HepG2 (cell line): ENCODE measurements at regions not wholly inside any gene's neighbourhood (a gene's known extent, or its start where the extent isn't known, plus 50 kb on each side); places are given as distances from the start of the nearest gene placed in this dataset.
A peak's percentile ranks its signal among the peaks of the same experiment; 100 is the strongest.

Experiments used
- ATF4 ChIP-seq, 2 experiments: fragments of 450-650 bp in 1 of 2; sonication (generic) in 1 of 2; formaldehyde crosslinking; IDR thresholded peaks; 2 replicates each; pipeline versions ENCODE4 v1.5.0 to v1.8.0; 2020 to 2022; ENCODE audit warnings: mild to moderate bottlenecking in 1 of 2, missing genetic modification reagents in 1 of 2
- ETV5 ChIP-seq: IDR thresholded peaks from 2 replicates; pipeline ENCODE4 v1.6.1; 2018; ENCODE audit warnings: missing biosample characterization, missing genetic modification reagents, inconsistent platforms, borderline replicate concordance
- GABPA ChIP-seq, 2 experiments: IDR thresholded peaks; 2 replicates each; pipeline ENCODE4 v1.6.1; 2011 to 2016; ENCODE audit warnings: low read depth in 2 of 2, low read length in 1 of 2, missing biosample characterization in 1 of 2, missing genetic modification characterization in 1 of 2
- GATAD2A ChIP-seq: IDR thresholded peaks from 2 replicates; pipeline ENCODE4 v1.6.1; 2016
- IRF2 ChIP-seq: IDR thresholded peaks from 2 replicates; pipeline ENCODE4 v1.6.1; 2018; ENCODE audit warnings: missing genetic modification reagents, missing compliant biosample characterization
- JARID2 ChIP-seq: sonication (generic); formaldehyde crosslinking; IDR thresholded peaks from 2 replicates; pipeline ENCODE4 v1.8.1; 2023; ENCODE audit warnings: missing genetic modification reagents, inconsistent platforms; ENCODE audit not compliant: insufficient replicate concordance
- MIER2 ChIP-seq: IDR thresholded peaks from 2 replicates; pipeline ENCODE4 v1.6.1; 2016; ENCODE audit warnings: missing biosample characterization, missing genetic modification reagents
- MLLT10 ChIP-seq: sonication (generic); formaldehyde crosslinking; IDR thresholded peaks from 2 replicates; pipeline ENCODE4 v1.4.0; 2020; ENCODE audit warnings: missing genetic modification reagents
- NR2C2 ChIP-seq: sonication (generic); formaldehyde crosslinking; IDR thresholded peaks from 2 replicates; pipeline ENCODE4 v1.4.0; 2020; ENCODE audit warnings: missing genetic modification reagents, mild to moderate bottlenecking, moderate library complexity, borderline replicate concordance
- NR2F6 ChIP-seq, 2 experiments: IDR thresholded peaks; 2 replicates each; pipeline ENCODE4 v1.6.1; 2016; ENCODE audit warnings: antibody characterized with exemption in 1 of 2, mild to moderate bottlenecking in 1 of 2
- POGZ ChIP-seq: sonication (generic); formaldehyde crosslinking; IDR thresholded peaks from 2 replicates; pipeline ENCODE4 v1.4.0; 2020; ENCODE audit warnings: mild to moderate bottlenecking, missing genetic modification reagents
- POLR2AphosphoS2 ChIP-seq: IDR thresholded peaks from 2 replicates; pipeline ENCODE4 v1.6.1; 2011; ENCODE audit warnings: low read depth, low read length, improper control_type of control experiment
- SOX6 ChIP-seq, 2 experiments: fragments of 450-650 bp in 1 of 2; sonication (generic) in 1 of 2; formaldehyde crosslinking in 1 of 2; IDR thresholded peaks; 2 replicates each; pipeline versions ENCODE4 v1.4.0 to v1.6.1; 2017 to 2020; ENCODE audit warnings: antibody characterized with exemption in 1 of 2, mild to moderate bottlenecking in 1 of 2, missing genetic modification reagents in 1 of 2
- SYNCRIP ChIP-seq: fragments of 200-400 bp; formaldehyde crosslinking; IDR thresholded peaks from 2 replicates; pipeline ENCODE4 v1.6.1; 2018; ENCODE audit warnings: mild to moderate bottlenecking, low read depth, low read length; ENCODE audit not compliant: insufficient read depth
- TEAD3 ChIP-seq: optimal IDR thresholded peaks from 2 replicates; pipeline ENCODE3; 2016; ENCODE audit warnings: borderline replicate concordance
- TFDP2 ChIP-seq: sonication (generic); formaldehyde crosslinking; IDR thresholded peaks from 2 replicates; pipeline ENCODE4 v1.4.0; 2020; ENCODE audit warnings: missing genetic modification reagents
- TOE1 ChIP-seq: sonication (generic); formaldehyde crosslinking; IDR thresholded peaks from 2 replicates; pipeline ENCODE4 v1.4.0; 2020; ENCODE audit warnings: mild to moderate bottlenecking, missing genetic modification reagents
- ZBTB44 ChIP-seq: sonication (generic); formaldehyde crosslinking; IDR thresholded peaks from 2 replicates; pipeline ENCODE4 v1.4.0; 2020; ENCODE audit warnings: missing genetic modification reagents
- ZFX ChIP-seq: sonication (generic); formaldehyde crosslinking; IDR thresholded peaks from 2 replicates; pipeline ENCODE4 v1.4.0; 2020; ENCODE audit warnings: mild to moderate bottlenecking, low read depth, missing genetic modification reagents, moderate library complexity
- ZNF121 ChIP-seq: sonication (generic); formaldehyde crosslinking; IDR thresholded peaks from 2 replicates; pipeline ENCODE4 v1.5.0; 2020; ENCODE audit warnings: mild to moderate bottlenecking, missing genetic modification reagents
- ZNF292 ChIP-seq: sonication (generic); formaldehyde crosslinking; IDR thresholded peaks from 2 replicates; pipeline ENCODE4 v1.8.1; 2022; ENCODE audit warnings: mild to moderate bottlenecking, low read depth, missing genetic modification reagents, borderline replicate concordance
- ZNF484 ChIP-seq: sonication (generic); formaldehyde crosslinking; IDR thresholded peaks from 2 replicates; pipeline ENCODE4 v1.5.1; 2020; ENCODE audit warnings: mild to moderate bottlenecking, low read depth, missing genetic modification reagents, borderline replicate concordance
- ZNF589 ChIP-seq: sonication (generic); formaldehyde crosslinking; conservative IDR thresholded peaks from 2 replicates; pipeline ENCODE4 v1.8.0; 2022; ENCODE audit warnings: mild to moderate bottlenecking, moderate library complexity, missing genetic modification reagents
- ZSCAN21 ChIP-seq: sonication (generic); formaldehyde crosslinking; IDR thresholded peaks from 2 replicates; pipeline ENCODE4 v1.8.0; 2022; ENCODE audit warnings: mild to moderate bottlenecking, missing genetic modification reagents, moderate library complexity, borderline replicate concordance

GRCh38 chr20:10137533-10137932 is 81.1 kb upstream of the SNAP25 start (continued):
- TF ChIP-seq POLR2AphosphoS2 (no peak), SOX6 (IDR thresholded peaks at IDR 0.05) (no peak), SOX6 (CRISPR knock-in tag; IDR thresholded peaks at IDR 0.05) (peak; percentile 89), ETV5 (CRISPR knock-in tag) (peak; percentile 75; the same call in 1 of the 2 replicates), MLLT10 (CRISPR knock-in tag) (no peak), ZNF589 (no peak), ZSCAN21 (no peak), ZBTB44 (CRISPR knock-in tag) (no peak), ATF4 (CRISPR knock-in tag; IDR thresholded peaks at IDR 0.05) (no peak), ZNF484 (CRISPR knock-in tag) (no peak), NR2F6 (IDR thresholded peaks at IDR 0.05) (peak; percentile 93), NR2F6 (CRISPR knock-in tag; IDR thresholded peaks at IDR 0.05) (peak; percentile 96), GABPA (IDR thresholded peaks at IDR 0.05; ENCODE audit: low read depth, low read length) (no peak), GABPA (CRISPR knock-in tag; IDR thresholded peaks at IDR 0.05; ENCODE audit: low read depth) (peak; percentile 44), ZNF292 (CRISPR knock-in tag) (peak; percentile 78; the same call in 1 of the 2 replicates), GATAD2A (CRISPR knock-in tag) (peak; percentile 75), MIER2 (CRISPR knock-in tag) (peak; percentile 54; the same call in 1 of the 2 replicates), POGZ (peak; percentile 56; the same call in 1 of the 2 replicates), SYNCRIP (no peak), NR2C2 (CRISPR knock-in tag) (peak; percentile 65; the same call in 1 of the 2 replicates), TOE1 (CRISPR knock-in tag) (no peak), ZFX (CRISPR knock-in tag) (no peak), TEAD3 (CRISPR knock-in tag) (peak; percentile 78), ZNF121 (CRISPR knock-in tag) (peak; percentile 28; the same call in 1 of the 2 replicates), IRF2 (CRISPR knock-in tag) (peak; percentile 73; the same call in 1 of the 2 replicates), TFDP2 (CRISPR knock-in tag) (no peak), JARID2 (CRISPR knock-in tag) (no peak)
